SK-N-SH treated with all-trans-retinoic acid at 6 μM for 48 hours (cell line): ENCODE measurements at regions not wholly inside any gene's neighbourhood (a gene's known extent, or its start where the extent isn't known, plus 50 kb on each side); places are given as distances from the start of the nearest gene placed in this dataset.
"Not testable (repeated sequence)": the region's sequence is repeated elsewhere in the genome, so short reads cannot be mapped to it uniquely, and the experiment has no call there.

Experiments
- ATAC-seq: fragments of 200-7000 bp; cut with Tn5 transposase; 3 replicates; pipeline ENCODE4 v1.9.1; 2020; ENCODE audit warnings: mild to moderate bottlenecking, moderate library complexity
- ARNTL ChIP-seq: fragments of 450-650 bp; formaldehyde crosslinking; IDR thresholded peaks from 2 replicates; pipeline ENCODE4 v1.5.0; 2020; ENCODE audit warnings: low read depth, mild to moderate bottlenecking, moderate library complexity, borderline replicate concordance
- BACH2 ChIP-seq: fragments of 250-450 bp; sonication (Bioruptor Pico); IDR thresholded peaks from 2 replicates; pipeline ENCODE4 v1.9.0; 2021; ENCODE audit warnings: mild to moderate bottlenecking, borderline replicate concordance
- CREB5 ChIP-seq: fragments of 250-450 bp; sonication (Bioruptor Pico); IDR thresholded peaks from 2 replicates; pipeline ENCODE4 v1.5.1; 2020; ENCODE audit warnings: low read depth, mild to moderate bottlenecking, moderate library complexity
- CSDC2 ChIP-seq: fragments of 250-450 bp; sonication (Bioruptor Pico); IDR thresholded peaks from 2 replicates; pipeline ENCODE4 v1.5.0; 2020; ENCODE audit warnings: mild to moderate bottlenecking, moderate library complexity
- ESRRG ChIP-seq: fragments of 250-450 bp; sonication (Bioruptor Pico); IDR thresholded peaks from 2 replicates; pipeline ENCODE4 v1.6.1; 2021; ENCODE audit warnings: mild to moderate bottlenecking
- GLIS3 ChIP-seq: fragments of 250-450 bp; sonication (Bioruptor Pico); IDR thresholded peaks from 2 replicates; pipeline ENCODE4 v1.5.0; 2020; ENCODE audit warnings: mild to moderate bottlenecking, moderate library complexity
- ISL1 ChIP-seq: fragments of 250-450 bp; sonication (Bioruptor Pico); IDR thresholded peaks from 2 replicates; pipeline ENCODE4 v2.1.2; 2022; ENCODE audit warnings: mild to moderate bottlenecking, moderate library complexity
- OSR1 ChIP-seq: fragments of 250-450 bp; sonication (Bioruptor Pico); IDR thresholded peaks from 2 replicates; pipeline ENCODE4 v1.8.0; 2022; ENCODE audit warnings: moderate library complexity, mild to moderate bottlenecking, inconsistent platforms
- PPARA ChIP-seq: fragments of 250-450 bp; sonication (Bioruptor Pico); IDR thresholded peaks from 2 replicates; pipeline ENCODE4 v1.5.0; 2020; ENCODE audit warnings: mild to moderate bottlenecking, borderline replicate concordance
- RARB ChIP-seq: fragments of 250-450 bp; sonication (Bioruptor Pico); IDR thresholded peaks from 2 replicates; pipeline ENCODE4 v1.8.0; 2021; ENCODE audit warnings: mild to moderate bottlenecking, moderate library complexity
- SNAI2 ChIP-seq: fragments of 250-450 bp; sonication (Bioruptor Pico); IDR thresholded peaks from 2 replicates; pipeline ENCODE4 v1.5.0; 2020; ENCODE audit warnings: mild to moderate bottlenecking, moderate library complexity
- TCF4 ChIP-seq: fragments of 250-450 bp; sonication (Bioruptor Pico); IDR thresholded peaks from 2 replicates; pipeline ENCODE4 v1.8.0; 2021; ENCODE audit warnings: mild to moderate bottlenecking, moderate library complexity, borderline replicate concordance
- TOX ChIP-seq: fragments of 250-450 bp; sonication (Bioruptor Pico); IDR thresholded peaks from 2 replicates; pipeline ENCODE4 v1.8.0; 2021; ENCODE audit warnings: mild to moderate bottlenecking, moderate library complexity, borderline replicate concordance
- TSHZ2 ChIP-seq: fragments of 250-450 bp; sonication (Bioruptor Pico); IDR thresholded peaks from 2 replicates; pipeline ENCODE4 v1.5.0; 2020; ENCODE audit warnings: mild to moderate bottlenecking, moderate library complexity
- ZC3H10 ChIP-seq: fragments of 250-450 bp; sonication (Bioruptor Pico); IDR thresholded peaks from 2 replicates; pipeline ENCODE4 v1.5.1; 2021; ENCODE audit warnings: mild to moderate bottlenecking, moderate library complexity
- ZFP3 ChIP-seq: fragments of 250-450 bp; sonication (Bioruptor Pico); IDR thresholded peaks from 2 replicates; pipeline ENCODE4 v1.5.0; 2020; ENCODE audit warnings: mild to moderate bottlenecking, moderate library complexity
- ZFP30 ChIP-seq: fragments of 450-650 bp; formaldehyde crosslinking; IDR thresholded peaks from 2 replicates; pipeline ENCODE4 v1.5.0; 2022; ENCODE audit warnings: mild to moderate bottlenecking, moderate library complexity
- ZNF565 ChIP-seq: fragments of 450-650 bp; formaldehyde crosslinking; conservative IDR thresholded peaks from 2 replicates; pipeline ENCODE4 v1.5.0; 2020; ENCODE audit warnings: low read depth, mild to moderate bottlenecking, moderate library complexity
- ZNF70 ChIP-seq: fragments of 450-650 bp; formaldehyde crosslinking; IDR thresholded peaks from 2 replicates; pipeline ENCODE4 v1.5.0; 2020; ENCODE audit warnings: mild to moderate bottlenecking, moderate library complexity
- ZNF8 ChIP-seq: fragments of 450-650 bp; formaldehyde crosslinking; IDR thresholded peaks from 2 replicates; pipeline ENCODE4 v1.5.0; 2020; ENCODE audit warnings: mild to moderate bottlenecking, moderate library complexity
- TF ChIP-seq, protein P1 (sequence below): fragments of 250-450 bp; sonication (Bioruptor Pico); IDR thresholded peaks from 2 replicates; pipeline ENCODE4 v1.8.0; 2021; ENCODE audit warnings: low read depth, mild to moderate bottlenecking, moderate library complexity, borderline replicate concordance
- TF ChIP-seq, protein P2 (sequence below): fragments of 250-450 bp; sonication (Bioruptor Pico); IDR thresholded peaks from 2 replicates; pipeline ENCODE4 v1.8.0; 2020; ENCODE audit warnings: mild to moderate bottlenecking, moderate library complexity, borderline replicate concordance

DNA sequence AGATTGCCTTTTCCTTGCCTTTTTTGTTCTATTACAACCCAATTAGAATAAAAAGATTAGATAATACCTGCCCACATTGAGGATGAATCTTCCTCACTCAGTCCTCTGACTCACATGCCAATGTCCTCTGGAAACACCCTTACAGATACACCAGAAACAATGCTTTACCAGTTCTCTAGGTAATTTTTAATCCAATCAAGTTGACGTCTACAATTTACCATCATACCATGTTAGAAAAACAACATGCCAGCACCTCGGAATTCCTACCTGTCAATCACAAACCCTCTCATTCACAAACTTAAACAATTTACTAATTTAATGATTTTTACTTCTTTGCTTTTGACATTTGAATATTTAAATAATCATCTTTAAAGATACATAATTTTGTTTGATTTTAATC is 953.8 kb downstream of the TRHDE start:
- no peak for TF ChIP-seq RARB (CRISPR knock-in tag)
- no peak for TF ChIP-seq ZNF565 (CRISPR knock-in tag)
- no peak for TF ChIP-seq ARNTL (CRISPR knock-in tag)
- TF ChIP-seq CREB5 (CRISPR knock-in tag): no peak
- no peak for TF ChIP-seq OSR1
- no peak for TF ChIP-seq ZNF8 (CRISPR knock-in tag)
- TF ChIP-seq ESRRG: no peak
- TF ChIP-seq ZNF70 (CRISPR knock-in tag): no peak
- no peak for TF ChIP-seq SNAI2
- TF ChIP-seq GLIS3 (CRISPR knock-in tag): no peak
- no peak for TF ChIP-seq ZFP30
- TF ChIP-seq, protein P1, sequence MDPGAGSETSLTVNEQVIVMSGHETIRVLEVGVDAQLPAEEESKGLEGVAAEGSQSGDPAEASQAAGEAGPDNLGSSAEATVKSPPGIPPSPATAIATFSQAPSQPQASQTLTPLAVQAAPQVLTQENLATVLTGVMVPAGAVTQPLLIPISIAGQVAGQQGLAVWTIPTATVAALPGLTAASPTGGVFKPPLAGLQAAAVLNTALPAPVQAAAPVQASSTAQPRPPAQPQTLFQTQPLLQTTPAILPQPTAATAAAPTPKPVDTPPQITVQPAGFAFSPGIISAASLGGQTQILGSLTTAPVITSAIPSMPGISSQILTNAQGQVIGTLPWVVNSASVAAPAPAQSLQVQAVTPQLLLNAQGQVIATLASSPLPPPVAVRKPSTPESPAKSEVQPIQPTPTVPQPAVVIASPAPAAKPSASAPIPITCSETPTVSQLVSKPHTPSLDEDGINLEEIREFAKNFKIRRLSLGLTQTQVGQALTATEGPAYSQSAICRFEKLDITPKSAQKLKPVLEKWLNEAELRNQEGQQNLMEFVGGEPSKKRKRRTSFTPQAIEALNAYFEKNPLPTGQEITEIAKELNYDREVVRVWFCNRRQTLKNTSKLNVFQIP (CRISPR knock-in tag): no peak
- TF ChIP-seq ISL1 (CRISPR knock-in tag): no peak
- no peak for TF ChIP-seq PPARA (CRISPR knock-in tag)
- TF ChIP-seq ZC3H10 (CRISPR knock-in tag): no peak
- TF ChIP-seq TOX (CRISPR knock-in tag): no peak
- no peak for TF ChIP-seq TCF4 (CRISPR knock-in tag)
- no peak for TF ChIP-seq CSDC2 (CRISPR knock-in tag)
- ATAC-seq: no peak

DNA sequence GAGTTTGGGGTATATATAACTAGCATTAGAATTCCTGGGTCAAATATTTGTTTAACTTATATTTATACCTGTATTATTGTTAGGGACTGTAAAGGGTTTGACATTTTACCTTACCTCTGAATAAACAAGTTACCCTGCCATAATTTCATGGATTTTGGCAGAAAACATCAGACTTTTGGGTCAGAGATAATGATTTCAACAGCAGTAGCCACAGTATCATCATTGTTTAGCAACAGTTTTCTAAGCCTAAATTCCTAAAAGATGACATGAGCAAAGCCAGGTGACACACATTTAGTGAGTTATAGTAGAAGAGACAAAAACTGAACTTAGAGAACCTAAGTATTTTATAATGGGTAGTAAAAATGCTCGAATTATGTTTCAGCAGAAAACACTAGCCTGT is 954.4 kb downstream of the TRHDE start:
- ATAC-seq: no peak

GRCh38 chr12:73228828-73229227 is 956.7 kb downstream of the TRHDE start:
- not testable (repeated sequence) for ATAC-seq

More for the DNA sequence above, 954.4 kb downstream of the TRHDE start:
- TF ChIP-seq ESRRG (no peak), TCF4 (CRISPR knock-in tag) (no peak), ZNF70 (CRISPR knock-in tag) (no peak)
- TF ChIP-seq, protein P1 (CRISPR knock-in tag): no peak

GRCh38 chr12:73235387-73235786 is 963.2 kb downstream of the TRHDE start:
- ATAC-seq: no peak
- TF ChIP-seq CSDC2 (CRISPR knock-in tag) (no peak), TCF4 (CRISPR knock-in tag) (no peak), GLIS3 (CRISPR knock-in tag) (no peak), OSR1 (no peak), ZFP30 (no peak), ZFP3 (CRISPR knock-in tag) (no peak), ZNF565 (CRISPR knock-in tag) (no peak), BACH2 (CRISPR knock-in tag) (no peak), ZC3H10 (CRISPR knock-in tag) (no peak), PPARA (CRISPR knock-in tag) (no peak), ESRRG (no peak), ARNTL (CRISPR knock-in tag) (no peak), TSHZ2 (no peak)
- TF ChIP-seq, protein P1 (CRISPR knock-in tag): no peak
- TF ChIP-seq, protein P2, sequence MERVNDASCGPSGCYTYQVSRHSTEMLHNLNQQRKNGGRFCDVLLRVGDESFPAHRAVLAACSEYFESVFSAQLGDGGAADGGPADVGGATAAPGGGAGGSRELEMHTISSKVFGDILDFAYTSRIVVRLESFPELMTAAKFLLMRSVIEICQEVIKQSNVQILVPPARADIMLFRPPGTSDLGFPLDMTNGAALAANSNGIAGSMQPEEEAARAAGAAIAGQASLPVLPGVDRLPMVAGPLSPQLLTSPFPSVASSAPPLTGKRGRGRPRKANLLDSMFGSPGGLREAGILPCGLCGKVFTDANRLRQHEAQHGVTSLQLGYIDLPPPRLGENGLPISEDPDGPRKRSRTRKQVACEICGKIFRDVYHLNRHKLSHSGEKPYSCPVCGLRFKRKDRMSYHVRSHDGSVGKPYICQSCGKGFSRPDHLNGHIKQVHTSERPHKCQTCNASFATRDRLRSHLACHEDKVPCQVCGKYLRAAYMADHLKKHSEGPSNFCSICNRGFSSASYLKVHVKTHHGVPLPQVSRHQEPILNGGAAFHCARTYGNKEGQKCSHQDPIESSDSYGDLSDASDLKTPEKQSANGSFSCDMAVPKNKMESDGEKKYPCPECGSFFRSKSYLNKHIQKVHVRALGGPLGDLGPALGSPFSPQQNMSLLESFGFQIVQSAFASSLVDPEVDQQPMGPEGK (CRISPR knock-in tag): no peak
